ENCODE measurements at regions not wholly inside any gene's neighbourhood (a gene's known extent, or its start where the extent isn't known, plus 50 kb on each side); places are given as distances from the start of the nearest gene placed in this dataset.

DNA sequence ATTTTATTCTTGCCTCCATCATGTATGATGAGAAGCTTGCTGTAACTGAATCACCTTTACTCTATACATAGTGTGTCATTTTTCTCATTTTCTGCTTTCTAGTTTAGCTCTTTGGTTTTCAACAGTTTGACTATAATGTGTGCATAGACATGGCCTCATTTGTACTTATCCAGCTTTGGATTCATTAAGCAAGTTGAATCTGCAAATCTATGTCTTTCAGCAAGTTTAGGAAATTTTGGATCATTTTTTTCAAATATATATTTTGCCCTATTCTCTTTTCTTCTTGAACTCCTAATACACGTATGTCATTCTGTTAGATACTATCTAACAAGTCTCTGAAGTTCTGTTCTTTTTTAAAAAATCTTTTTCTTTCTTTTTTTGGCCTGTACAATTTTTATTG lies 57.8 kb downstream of the PRLHR start:
- CTCF ChIA-PET, result no interaction called here
- no peak for DNase-seq
- no peak overlapping the region for H3K4me3 Mint-ChIP-seq
- H3K27ac Mint-ChIP-seq, result no peak overlapping the region
- no peaks in the 10 kb centered on the region for H3K4me1 Mint-ChIP-seq
- no peaks in the 10 kb centered on the region for H3K9me3 Mint-ChIP-seq
- H3K27me3 Mint-ChIP-seq, result peaks cover 23% of the 10 kb centered on the region
- no peaks in the 10 kb centered on the region for H3K36me3 Mint-ChIP-seq

GRCh38 chr10:118534136-118534535 lies 61.3 kb downstream of the PRLHR start:
- Mint-ChIP-seq H3K27me3 (peaks cover 15% of the 10 kb centered on the region), H3K4me1 (peaks cover 13% of the 10 kb centered on the region), H3K36me3 (no peaks in the 10 kb centered on the region), H3K9me3 (no peaks in the 10 kb centered on the region), H3K27ac (no peak overlapping the region), H3K4me3 (no peak overlapping the region)
- no peak for DNase-seq
- CTCF ChIA-PET, result interaction anchor here (0.7 to 2.0 kb wide), 2 partner anchors 10 to 74 kb away, joined by 3 to 8 read pairs; no protein-coding TSS in a partner anchor

- Mint-ChIP-seq H3K9me3 (no peaks in the 10 kb centered on the region), H3K27ac (no peak overlapping the region), H3K27me3 (peaks cover 22% of the 10 kb centered on the region), H3K4me3 (no peak overlapping the region), H3K4me1 (peaks cover 13% of the 10 kb centered on the region), H3K36me3 (no peaks in the 10 kb centered on the region)
- CTCF ChIA-PET, result no interaction called here
- peak; percentile 32 for DNase-seq
These were observed 64.2 kb downstream of the PRLHR start for GRCh38 chr10:118531105-118531852.

DNA sequence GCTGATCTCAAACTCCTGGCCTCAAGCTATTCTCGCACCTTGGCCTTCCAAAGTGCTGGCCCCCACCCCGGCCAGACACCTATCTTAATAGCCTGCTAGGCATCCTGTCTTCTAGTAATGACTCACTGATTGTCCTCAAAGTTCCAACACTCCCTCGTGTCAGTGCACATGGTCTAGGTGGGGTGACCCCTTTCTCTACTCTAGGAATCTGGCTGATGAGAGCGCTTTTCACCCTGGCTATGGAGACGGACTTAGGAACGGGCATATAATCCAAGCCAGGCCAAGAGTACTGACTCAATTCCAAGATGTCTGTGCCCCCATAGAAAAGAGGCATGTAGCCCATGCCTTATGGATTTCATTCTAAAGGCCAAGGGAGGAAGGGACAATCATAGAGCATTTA lies 67.0 kb downstream of the PRLHR start:
- CTCF ChIA-PET, result no interaction called here
- no peaks in the 10 kb centered on the region for H3K9me3 Mint-ChIP-seq
- DNase-seq, result no peak
- no peaks in the 10 kb centered on the region for H3K36me3 Mint-ChIP-seq
- no peak overlapping the region for H3K27ac Mint-ChIP-seq
- no peak overlapping the region for H3K4me3 Mint-ChIP-seq
- H3K27me3 Mint-ChIP-seq, result peaks cover 23% of the 10 kb centered on the region
- peaks cover 13% of the 10 kb centered on the region for H3K4me1 Mint-ChIP-seq

GRCh38 chr10:118523775-118524174 lies 71.7 kb downstream of the PRLHR start:
- no peaks in the 10 kb centered on the region for H3K36me3 Mint-ChIP-seq
- H3K27me3 Mint-ChIP-seq, result peaks cover 21% of the 10 kb centered on the region
- CTCF ChIA-PET, result no interaction called here
- H3K9me3 Mint-ChIP-seq, result peaks cover 2% of the 10 kb centered on the region
- peaks cover 37% of the 10 kb centered on the region for H3K4me1 Mint-ChIP-seq
- no peak overlapping the region for H3K4me3 Mint-ChIP-seq
- no peak overlapping the region for H3K27ac Mint-ChIP-seq
- no peak for DNase-seq

DNA sequence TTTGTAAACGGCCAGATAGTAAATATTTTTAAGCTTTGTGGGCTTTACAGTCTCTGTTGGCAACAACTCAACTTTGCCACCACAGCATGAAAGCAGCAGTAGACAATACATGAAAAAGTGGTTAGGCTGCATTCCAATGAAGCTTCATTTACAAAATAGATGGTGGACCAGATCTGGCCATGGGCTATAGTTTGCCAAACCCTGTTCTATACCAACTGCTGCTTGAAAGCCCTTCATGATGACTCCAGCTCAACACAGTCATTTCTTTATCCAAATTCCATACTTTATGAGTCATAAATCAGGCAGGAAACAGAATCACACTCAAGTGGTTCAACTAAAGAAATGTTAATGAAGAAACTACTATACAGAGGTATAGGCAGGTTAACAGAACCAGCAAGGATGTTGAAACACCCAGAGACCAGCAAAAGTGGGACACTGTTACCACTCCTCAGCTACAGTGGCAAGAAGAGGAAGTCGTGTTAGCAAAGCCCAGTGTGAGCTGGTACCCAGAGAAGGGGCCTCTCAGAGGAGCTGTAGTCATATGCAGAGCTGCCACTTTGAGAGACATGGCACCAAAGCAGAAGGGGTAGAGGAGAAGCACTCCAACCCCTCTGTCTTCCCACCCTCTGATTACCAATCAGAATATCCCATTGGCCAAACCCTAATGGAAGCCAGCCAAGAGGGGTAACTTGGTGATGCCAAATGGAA lies 72.5 kb downstream of the PRLHR start:
- no peak overlapping the region for H3K4me3 Mint-ChIP-seq
- peaks cover 38% of the 10 kb centered on the region for H3K4me1 Mint-ChIP-seq
- DNase-seq, result no peak
- H3K27ac Mint-ChIP-seq, result peak overlapping the region; percentile 11
- H3K27me3 Mint-ChIP-seq, result peaks cover 15% of the 10 kb centered on the region
- H3K9me3 Mint-ChIP-seq, result peaks cover 5% of the 10 kb centered on the region
- no peaks in the 10 kb centered on the region for H3K36me3 Mint-ChIP-seq
- CTCF ChIA-PET, result interaction anchor here (0.9 to 1.1 kb wide), 2 partner anchors 20 to 102 kb away, joined by 3 read pairs; no protein-coding TSS in a partner anchor

GRCh38 chr10:118521415-118522117 lies 73.9 kb downstream of the PRLHR start:
- Mint-ChIP-seq H3K4me3 (no peak overlapping the region), H3K4me1 (peaks cover 38% of the 10 kb centered on the region), H3K27ac (peak overlapping the region; percentile 76), H3K36me3 (no peaks in the 10 kb centered on the region), H3K27me3 (peaks cover 11% of the 10 kb centered on the region), H3K9me3 (peaks cover 5% of the 10 kb centered on the region)
- CTCF ChIA-PET, result interaction anchor here (0.9 kb wide), 1 partner anchor 101 kb away, joined by 3 read pairs; no protein-coding TSS in a partner anchor
- no peak for DNase-seq

DNA sequence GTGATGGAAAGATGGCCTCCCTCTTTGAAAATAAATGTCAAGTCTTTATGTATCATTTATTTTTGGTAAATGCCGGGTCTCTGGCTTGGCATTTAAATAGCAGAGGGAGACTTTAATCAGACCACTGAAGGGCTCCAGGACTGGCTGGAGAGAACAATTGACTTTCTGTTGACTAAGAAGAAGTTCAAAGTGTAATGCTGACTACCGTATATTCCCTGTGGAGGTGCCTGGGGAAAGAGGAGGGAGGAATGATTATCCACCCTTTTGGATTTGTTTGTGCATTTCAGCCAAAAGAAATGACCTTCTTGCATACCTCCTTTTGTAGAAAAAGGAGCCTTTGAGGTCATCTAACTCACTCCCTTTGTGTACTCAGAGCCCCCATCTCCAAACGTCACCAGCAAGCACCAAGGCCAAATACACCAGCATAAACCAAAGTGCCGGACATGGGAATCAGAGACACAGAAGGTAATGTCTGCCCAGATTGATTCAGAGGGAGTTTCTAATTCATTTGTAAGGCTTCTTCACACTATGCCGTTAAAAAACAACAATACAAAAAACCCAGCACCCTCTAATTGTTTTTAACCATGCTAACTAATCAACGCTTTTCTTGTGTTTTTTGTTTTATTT lies 75.2 kb downstream of the PRLHR start:
- H3K27ac Mint-ChIP-seq, result no peak overlapping the region
- no peak overlapping the region for H3K4me3 Mint-ChIP-seq
- H3K4me1 Mint-ChIP-seq, result peaks cover 38% of the 10 kb centered on the region
- H3K36me3 Mint-ChIP-seq, result no peaks in the 10 kb centered on the region
- H3K9me3 Mint-ChIP-seq, result peaks cover 5% of the 10 kb centered on the region
- DNase-seq, result no peak
- CTCF ChIA-PET, result no interaction called here
- H3K27me3 Mint-ChIP-seq, result peaks cover 13% of the 10 kb centered on the region

GRCh38 chr10:118518095-118518494 lies 77.4 kb downstream of the PRLHR start:
- Mint-ChIP-seq H3K4me1 (peaks cover 38% of the 10 kb centered on the region), H3K27ac (no peak overlapping the region), H3K27me3 (peaks cover 4% of the 10 kb centered on the region), H3K4me3 (no peak overlapping the region), H3K36me3 (no peaks in the 10 kb centered on the region), H3K9me3 (peaks cover 5% of the 10 kb centered on the region)
- no peak for DNase-seq
- CTCF ChIA-PET, result no interaction called here

- H3K27ac Mint-ChIP-seq, result no peak overlapping the region
- CTCF ChIA-PET, result no interaction called here
- DNase-seq, result no peak
- peaks cover 26% of the 10 kb centered on the region for H3K4me1 Mint-ChIP-seq
- no peak overlapping the region for H3K4me3 Mint-ChIP-seq
- peaks cover 10% of the 10 kb centered on the region for H3K27me3 Mint-ChIP-seq
- H3K36me3 Mint-ChIP-seq, result no peaks in the 10 kb centered on the region
- H3K9me3 Mint-ChIP-seq, result peaks cover 4% of the 10 kb centered on the region
These were observed 78.7 kb downstream of the PRLHR start for GRCh38 chr10:118516716-118517115.

DNA sequence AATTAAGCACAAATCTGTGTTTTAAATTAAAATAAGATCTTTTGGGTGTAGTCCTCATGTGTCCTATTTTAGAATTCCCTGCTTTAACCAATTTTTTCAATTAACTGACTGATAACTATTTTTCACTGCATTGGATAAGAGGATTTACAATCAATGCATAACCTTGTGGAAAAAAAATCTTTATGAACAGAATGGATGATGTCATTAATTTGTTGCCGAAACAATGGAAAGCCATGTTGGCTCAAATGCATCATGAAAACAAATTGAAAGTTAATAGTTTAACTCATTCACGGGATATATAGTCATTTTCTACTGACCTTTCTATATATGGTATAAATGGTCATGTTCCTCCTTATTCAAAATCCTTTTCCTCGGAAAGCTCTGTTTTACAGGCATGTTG lies 82.3 kb downstream of the PRLHR start:
- Mint-ChIP-seq H3K36me3 (no peaks in the 10 kb centered on the region), H3K27me3 (peaks cover 14% of the 10 kb centered on the region), H3K9me3 (peaks cover 2% of the 10 kb centered on the region), H3K4me3 (no peak overlapping the region), H3K27ac (no peak overlapping the region), H3K4me1 (no peaks in the 10 kb centered on the region)
- no peak for DNase-seq
- CTCF ChIA-PET, result interaction anchor here (1.6 kb wide), 1 partner anchor 30 kb away, joined by 3 read pairs; no protein-coding TSS in a partner anchor

GRCh38 chr10:118511711-118512110 lies 83.7 kb downstream of the PRLHR start:
- CTCF ChIA-PET, result no interaction called here

GRCh38 chr10:118508863-118509262 lies 86.6 kb downstream of the PRLHR start:
- peaks cover 18% of the 10 kb centered on the region for H3K27me3 Mint-ChIP-seq
- H3K36me3 Mint-ChIP-seq, result no peaks in the 10 kb centered on the region
- H3K4me1 Mint-ChIP-seq, result no peaks in the 10 kb centered on the region
- H3K4me3 Mint-ChIP-seq, result no peak overlapping the region
- no peak for DNase-seq
- no peak overlapping the region for H3K27ac Mint-ChIP-seq
- no peaks in the 10 kb centered on the region for H3K9me3 Mint-ChIP-seq
- CTCF ChIA-PET, result interaction anchor here (1.4 kb wide), 1 partner anchor 35 kb away, joined by 6 read pairs; no protein-coding TSS in a partner anchor

More at GRCh38 chr10:118511711-118512110, 83.7 kb downstream of the PRLHR start:
- DNase-seq, result no peak
- Mint-ChIP-seq H3K4me3 (no peak overlapping the region), H3K27me3 (peaks cover 15% of the 10 kb centered on the region), H3K4me1 (no peaks in the 10 kb centered on the region), H3K36me3 (no peaks in the 10 kb centered on the region), H3K27ac (no peak overlapping the region), H3K9me3 (no peaks in the 10 kb centered on the region)

- Mint-ChIP-seq H3K27ac (no peak overlapping the region), H3K36me3 (no peaks in the 10 kb centered on the region), H3K4me1 (no peaks in the 10 kb centered on the region), H3K4me3 (no peak overlapping the region), H3K27me3 (peaks cover 22% of the 10 kb centered on the region), H3K9me3 (no peaks in the 10 kb centered on the region)
- CTCF ChIA-PET, result interaction anchor here (1.4 kb wide), 1 partner anchor 36 kb away, joined by 6 read pairs; no protein-coding TSS in a partner anchor
- no peak for DNase-seq
These were observed 87.1 kb downstream of the PRLHR start for GRCh38 chr10:118508355-118508754.

Measured in activated naive CD4-positive, alpha-beta T cell treated with anti-CD3 and anti-CD28 coated beads, Interleukin-2, amount 10 ng/mL, durations not matched to agents 7 days and 5 days (primary cell).